Heart left ventricle (tissue), 13 donors: ENCODE measurements at regions not wholly inside any gene's neighbourhood (a gene's known extent, or its start where the extent isn't known, plus 50 kb on each side); places are given as distances from the start of the nearest gene placed in this dataset.

Experiments
- CTCF ChIP-seq, 12 donors: fragments of 200-600 bp; sonication (generic) in 4 of 12; IDR thresholded peaks; one replicate each; pipeline versions ENCODE4 v1.5.0 to v1.8.0; 2018 to 2022; ENCODE audit warnings: antibody characterized with exemption in 12 of 12, mild to moderate bottlenecking in 5 of 12
- POLR2A ChIP-seq, 2 donors: fragments of 450-650 bp; IDR thresholded peaks; one replicate each; pipeline ENCODE4 v1.6.1; 2017; ENCODE audit warnings: antibody characterized with exemption in 2 of 2, mild to moderate bottlenecking in 2 of 2, moderate library complexity in 2 of 2
- donor health status: ischemic (EF 13 %, LVEDD 7.1; RV severe dilation, severe dysfunction).
- donor health status: DM: no; HTN: yes; CAD: no.
- donor health status: DM: no; HTN: no; CAD: no.
- donor health status: ischemic (EF 25% LVEDD 6.9; RV normal size, moderate dysfunction).
- donor health status: ischemic (EF 25% LVEDD 5.7; RV mildly dilated, moderate dysfunction).
- donor health status: ischemic (EF 35%, LVEDD 5.7; RV mildly dilated, moderate dysfunction).
- donor health status: nonischemic (EF 11% LVEDD 7.7; RV severe dilation, severe dysfunction).
- donor health status: DM: yes; HTN: yes; CAD: no.
- donor health status: PGD.
- donor health status: ischemic (EF 29% LVEDD 5.4; RV normal size, mild dysfunction).
- donor health status: nonischemic (EF 23%, LVEDD 6.1; RV moderate dilation, normal function).

- TF ChIP-seq CTCF (IDR thresholded peaks at IDR 0.05), result no peak
- no peak for TF ChIP-seq POLR2A (IDR thresholded peaks at IDR 0.05)
These were observed 694.8 kb upstream of the INTU start for GRCh38 chr4:126937846-126938422.
